Memory B cell (primary cell): ENCODE measurements at regions not wholly inside any gene's neighbourhood (a gene's known extent, or its start where the extent isn't known, plus 50 kb on each side); places are given as distances from the start of the nearest gene placed in this dataset.
"Not testable (repeated sequence)": the region's sequence is repeated elsewhere in the genome, so short reads cannot be mapped to it uniquely, and the experiment has no call there.

Experiments used
- ATAC-seq: fragments of 150-1000 bp; cut with Tn5 transposase; 2 replicates; pipeline ENCODE4 v1.10.0; 2021; ENCODE audit warnings: low read depth, mild to moderate bottlenecking, moderate library complexity
- DNase-seq, 2 donors: peaks; one replicate each; pipeline ENCODE4 v3.0.0; 2022; ENCODE audit warnings: low spot score in 2 of 2
- H3K27ac Mint-ChIP-seq: one replicate; pipeline ENCODE4 v1.8.0; 2022; ENCODE audit warnings: mild to moderate bottlenecking, moderate library complexity, mixed read lengths
- H3K27me3 Mint-ChIP-seq: one replicate; pipeline ENCODE4 v1.8.0; 2022; ENCODE audit warnings: mixed read lengths
- H3K36me3 Mint-ChIP-seq: one replicate; pipeline ENCODE4 v1.8.0; 2022; ENCODE audit warnings: mild to moderate bottlenecking, mixed read lengths
- H3K4me1 Mint-ChIP-seq: one replicate; pipeline ENCODE4 v1.8.0; 2022; ENCODE audit warnings: mixed read lengths
- H3K4me3 Mint-ChIP-seq: one replicate; pipeline ENCODE4 v1.8.0; 2022; ENCODE audit warnings: mild to moderate bottlenecking, moderate library complexity, mixed read lengths
- H3K9me3 Mint-ChIP-seq: one replicate; pipeline ENCODE4 v1.8.0; 2022; ENCODE audit warnings: mixed read lengths

DNA sequence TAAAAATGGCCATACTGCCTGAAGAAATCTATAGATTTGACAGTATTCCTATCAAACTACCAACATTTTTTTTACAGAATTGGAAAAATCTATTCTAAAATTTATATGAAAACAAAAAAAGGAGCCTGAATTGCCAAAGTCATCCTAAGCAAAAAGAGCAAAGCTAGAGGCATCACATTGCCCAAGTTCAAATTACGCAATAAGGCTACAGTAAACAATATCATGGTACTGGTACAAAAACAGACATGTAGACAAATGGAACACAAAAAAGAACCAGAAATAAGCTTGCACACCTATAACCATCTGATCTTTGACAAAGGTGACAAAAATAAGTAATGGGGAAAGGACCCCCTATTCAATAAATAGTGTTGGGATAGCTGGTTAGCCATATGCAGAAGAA is 50.2 kb upstream of the THSD7B start:
- H3K27me3 Mint-ChIP-seq: no peaks in the 10 kb centered on the region
- ATAC-seq (no peak), DNase-seq (no peak)
- H3K36me3 Mint-ChIP-seq: no peaks in the 10 kb centered on the region
- no peaks in the 10 kb centered on the region for H3K4me1 Mint-ChIP-seq
- no peak overlapping the region for H3K27ac Mint-ChIP-seq
- no peak overlapping the region for H3K4me3 Mint-ChIP-seq
- H3K9me3 Mint-ChIP-seq: peaks cover 2% of the 10 kb centered on the region

GRCh38 chr2:136714452-136714951 is 50.8 kb upstream of the THSD7B start:
- Mint-ChIP-seq H3K27ac (no peak overlapping the region), H3K9me3 (peaks cover 2% of the 10 kb centered on the region), H3K4me1 (no peaks in the 10 kb centered on the region), H3K36me3 (no peaks in the 10 kb centered on the region), H3K27me3 (no peaks in the 10 kb centered on the region), H3K4me3 (no peak overlapping the region)
- DNase-seq: no peak
- ATAC-seq: no peak

- Mint-ChIP-seq H3K36me3 (no peaks in the 10 kb centered on the region), H3K27ac (no peak overlapping the region), H3K27me3 (no peaks in the 10 kb centered on the region), H3K4me3 (no peak overlapping the region), H3K9me3 (peaks cover 2% of the 10 kb centered on the region), H3K4me1 (no peaks in the 10 kb centered on the region)
- ATAC-seq: no peak
- DNase-seq: no peak
These were observed 51.6 kb upstream of the THSD7B start for GRCh38 chr2:136713739-136714138.

DNA sequence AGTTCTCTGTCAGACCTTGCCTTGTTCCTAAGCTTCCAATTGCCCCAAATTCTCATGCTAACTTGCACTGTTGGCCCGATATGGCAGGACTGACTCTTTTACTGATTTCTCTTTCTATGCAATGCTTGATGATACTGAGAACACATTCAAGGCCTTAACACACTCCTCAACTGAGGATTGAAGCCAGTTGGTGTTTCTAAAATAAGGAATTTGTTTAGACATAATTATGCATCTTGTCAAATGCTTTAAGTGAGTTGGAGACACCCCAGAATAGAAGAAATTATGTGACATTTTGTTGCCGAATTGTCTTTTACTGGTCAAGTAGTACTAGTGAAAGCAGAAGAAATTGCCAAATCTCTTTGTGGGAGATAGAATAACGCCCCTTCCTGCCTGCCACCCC is 60.0 kb upstream of the THSD7B start:
- H3K36me3 Mint-ChIP-seq: no peaks in the 10 kb centered on the region
- peaks cover 7% of the 10 kb centered on the region for H3K9me3 Mint-ChIP-seq
- ATAC-seq (no peak), DNase-seq (no peak)
- peaks cover 2% of the 10 kb centered on the region for H3K27me3 Mint-ChIP-seq
- H3K4me1 Mint-ChIP-seq: no peaks in the 10 kb centered on the region
- no peak overlapping the region for H3K27ac Mint-ChIP-seq
- no peak overlapping the region for H3K4me3 Mint-ChIP-seq

DNA sequence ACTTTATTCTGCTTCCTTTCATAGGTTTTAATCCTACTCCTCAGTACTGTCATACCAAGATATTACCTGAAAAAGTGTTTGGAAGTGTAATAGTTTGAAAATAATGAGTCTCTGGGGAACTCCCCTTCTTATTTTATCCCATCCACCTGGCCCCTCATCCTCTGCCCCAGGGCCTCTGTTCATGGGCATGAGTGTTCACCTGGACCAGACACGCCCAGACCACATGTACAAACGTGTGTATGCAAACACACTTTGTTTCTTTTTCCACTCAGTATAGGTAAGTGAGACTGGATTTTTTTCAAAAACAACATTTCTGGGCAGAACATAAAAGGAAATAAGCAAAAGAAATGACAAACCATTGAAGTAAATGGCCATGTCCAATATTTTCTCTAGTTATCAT is 62.1 kb upstream of the THSD7B start:
- Mint-ChIP-seq H3K4me1 (no peaks in the 10 kb centered on the region), H3K27me3 (peaks cover 2% of the 10 kb centered on the region), H3K27ac (no peak overlapping the region), H3K9me3 (peaks cover 7% of the 10 kb centered on the region), H3K36me3 (no peaks in the 10 kb centered on the region), H3K4me3 (no peak overlapping the region)
- no peak for ATAC-seq
- DNase-seq: no peak

GRCh38 chr2:136696438-136696837 is 68.9 kb upstream of the THSD7B start:
- no peak overlapping the region for H3K27ac Mint-ChIP-seq
- ATAC-seq (no peak), DNase-seq (no peak)
- H3K27me3 Mint-ChIP-seq: no peaks in the 10 kb centered on the region
- H3K9me3 Mint-ChIP-seq: peaks cover 1% of the 10 kb centered on the region
- no peak overlapping the region for H3K4me3 Mint-ChIP-seq
- no peaks in the 10 kb centered on the region for H3K36me3 Mint-ChIP-seq
- no peaks in the 10 kb centered on the region for H3K4me1 Mint-ChIP-seq

DNA sequence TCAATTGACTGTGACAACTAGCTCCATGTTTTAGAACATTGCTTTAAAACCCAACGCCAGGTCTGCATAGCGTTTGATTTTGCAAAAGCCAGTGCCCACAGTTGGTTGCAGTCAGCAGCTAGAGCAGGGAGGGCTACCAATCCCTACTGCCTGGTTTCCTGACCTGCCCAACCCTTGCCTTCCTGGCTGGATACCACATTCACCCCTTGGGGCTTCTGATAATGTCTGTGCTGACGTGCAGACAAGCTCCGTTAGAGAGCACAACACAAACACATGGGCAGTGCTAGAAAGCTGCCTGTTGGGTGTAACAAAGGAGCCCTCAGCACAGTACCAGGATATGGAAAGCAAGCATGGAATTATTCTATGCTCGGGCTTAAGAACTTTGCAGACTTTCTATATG is 71.4 kb upstream of the THSD7B start:
- Mint-ChIP-seq H3K4me1 (no peaks in the 10 kb centered on the region), H3K27me3 (no peaks in the 10 kb centered on the region), H3K27ac (no peak overlapping the region), H3K4me3 (no peak overlapping the region), H3K36me3 (no peaks in the 10 kb centered on the region), H3K9me3 (peaks cover 8% of the 10 kb centered on the region)
- DNase-seq: no peak
- no peak for ATAC-seq

DNA sequence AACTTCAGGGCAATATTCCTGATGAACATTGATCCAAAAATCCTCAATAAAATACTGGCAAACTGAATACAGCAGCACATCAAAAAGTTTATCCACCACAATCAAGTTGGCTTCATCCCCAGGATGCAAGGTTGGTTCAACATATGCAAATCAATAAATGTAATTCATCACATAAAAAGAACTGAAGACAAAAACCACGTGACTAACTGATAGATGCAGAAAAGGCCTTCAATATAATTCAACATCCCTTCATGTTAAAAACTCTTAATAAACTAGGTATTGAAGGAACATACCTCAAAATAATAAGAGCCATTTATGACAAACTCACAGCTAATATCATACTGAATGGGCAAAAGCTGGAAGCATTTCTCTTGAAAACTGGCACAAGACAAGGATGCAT is 85.3 kb upstream of the THSD7B start:
- H3K27ac Mint-ChIP-seq, H3K4me1 Mint-ChIP-seq, H3K27me3 Mint-ChIP-seq, DNase-seq, H3K4me3 Mint-ChIP-seq, H3K9me3 Mint-ChIP-seq, ATAC-seq, H3K36me3 Mint-ChIP-seq: not testable (repeated sequence)

GRCh38 chr2:136665736-136666135 is 99.6 kb upstream of the THSD7B start:
- Mint-ChIP-seq H3K27me3 (peaks cover 1% of the 10 kb centered on the region), H3K36me3 (no peaks in the 10 kb centered on the region), H3K27ac (no peak overlapping the region), H3K4me1 (no peaks in the 10 kb centered on the region), H3K4me3 (no peak overlapping the region), H3K9me3 (no peaks in the 10 kb centered on the region)
- ATAC-seq (no peak), DNase-seq (no peak)

DNA sequence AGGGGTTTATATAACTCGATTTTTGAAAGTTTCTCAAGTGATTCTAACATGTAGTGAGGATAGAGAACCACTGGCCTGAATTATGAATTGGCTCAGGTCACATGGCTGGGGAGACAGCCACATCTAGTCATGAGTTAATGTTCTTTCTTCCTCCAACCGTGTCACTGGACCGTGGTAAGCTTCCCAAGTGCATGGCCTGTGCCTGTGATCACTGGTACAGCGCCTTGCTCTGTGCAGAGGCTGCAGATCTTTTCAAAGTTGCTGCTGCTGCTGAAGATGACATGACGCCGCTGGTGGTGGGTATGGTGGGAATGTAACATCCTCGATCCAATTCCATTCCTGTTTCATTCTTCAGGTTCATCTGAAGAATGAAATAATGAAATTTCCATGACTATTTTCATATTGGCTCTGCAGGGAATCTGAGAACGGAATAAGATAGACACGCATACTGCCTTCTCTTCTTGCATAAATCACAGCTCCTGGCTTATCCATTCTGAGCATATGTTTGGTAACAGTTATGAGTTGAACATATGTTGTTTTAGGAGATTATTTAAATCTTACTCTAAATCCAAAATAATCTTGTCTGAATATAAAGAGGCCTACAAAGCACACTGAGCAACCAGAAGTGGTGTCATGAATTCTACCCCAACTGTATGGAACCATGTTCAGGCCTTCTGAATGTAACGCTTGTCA is 100.5 kb upstream of the THSD7B start:
- H3K4me1 Mint-ChIP-seq: no peaks in the 10 kb centered on the region
- no peak overlapping the region for H3K27ac Mint-ChIP-seq
- H3K27me3 Mint-ChIP-seq: peaks cover 1% of the 10 kb centered on the region
- no peaks in the 10 kb centered on the region for H3K9me3 Mint-ChIP-seq
- no peak overlapping the region for H3K4me3 Mint-ChIP-seq
- no peaks in the 10 kb centered on the region for H3K36me3 Mint-ChIP-seq
- DNase-seq (no peak), ATAC-seq (no peak)

DNA sequence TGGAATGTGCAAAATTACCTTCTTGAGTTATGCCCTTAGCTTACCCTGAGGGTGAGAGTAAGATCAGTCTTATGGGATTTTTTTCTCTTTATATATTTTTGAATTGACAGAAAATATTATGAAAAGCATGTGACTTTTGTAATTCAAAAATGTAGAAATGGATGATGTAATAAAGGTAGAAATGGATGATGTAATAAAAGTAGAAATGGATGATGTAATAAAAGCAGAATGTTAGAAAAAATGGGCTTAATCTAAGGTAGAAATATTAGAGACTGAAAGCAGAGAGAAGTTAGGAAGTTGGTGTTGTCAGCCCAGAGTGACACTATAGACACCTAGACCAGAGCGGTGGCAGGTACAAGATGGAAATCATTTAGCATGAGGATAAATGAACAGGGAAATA is 107.1 kb upstream of the THSD7B start:
- Mint-ChIP-seq H3K36me3 (no peaks in the 10 kb centered on the region), H3K4me3 (no peak overlapping the region), H3K27ac (no peak overlapping the region), H3K9me3 (peaks cover 1% of the 10 kb centered on the region), H3K4me1 (no peaks in the 10 kb centered on the region), H3K27me3 (peaks cover 11% of the 10 kb centered on the region)
- no peak for ATAC-seq
- no peak for DNase-seq

DNA sequence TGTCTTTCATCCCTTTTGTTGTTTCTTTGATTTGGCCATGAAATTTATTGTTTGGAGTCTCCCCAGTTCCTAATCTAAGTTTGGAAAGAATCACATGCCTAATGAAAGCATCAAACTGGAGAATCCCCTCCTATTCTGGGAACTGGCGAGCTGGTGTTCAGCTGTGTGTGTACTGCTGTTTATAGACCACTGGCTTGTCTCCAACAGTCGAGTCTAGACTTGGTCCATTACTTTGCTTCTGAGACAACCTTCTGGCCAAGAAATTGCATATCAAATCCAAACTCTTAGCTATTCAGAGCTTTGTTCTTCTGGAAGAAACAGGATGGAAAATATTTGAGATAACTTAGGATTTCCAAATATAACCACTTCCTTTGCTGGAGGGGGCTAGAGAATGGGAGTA is 111.5 kb upstream of the THSD7B start:
- Mint-ChIP-seq H3K4me3 (no peak overlapping the region), H3K9me3 (no peaks in the 10 kb centered on the region)
- no peak for ATAC-seq

DNA sequence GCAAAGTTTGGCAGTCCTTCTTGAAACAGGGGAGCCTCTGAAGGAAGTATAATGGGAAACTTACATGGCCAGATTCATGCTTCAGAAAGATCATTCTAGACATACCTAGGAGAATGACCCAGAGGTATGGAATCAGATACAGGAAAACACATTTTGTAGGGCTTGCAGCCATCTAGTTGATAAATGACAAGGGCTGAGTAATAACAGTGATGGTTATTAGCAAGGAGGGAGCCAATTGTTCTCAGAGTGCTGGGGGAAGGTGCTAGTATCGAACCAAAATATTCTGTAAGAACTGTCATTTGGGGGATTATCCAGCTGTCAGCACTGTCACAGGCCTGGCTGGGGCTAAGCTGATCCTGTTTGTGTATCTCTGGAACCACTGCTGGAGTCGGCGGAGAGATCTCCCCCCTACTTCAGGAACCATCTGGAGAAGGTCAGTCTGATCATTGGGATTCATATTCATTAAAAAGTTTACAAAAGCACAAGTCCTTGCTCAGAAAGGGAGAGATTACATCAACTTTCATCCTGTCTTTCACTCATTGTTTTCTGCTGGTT is 113.8 kb upstream of the THSD7B start:
- Mint-ChIP-seq H3K27me3 (peaks cover 8% of the 10 kb centered on the region), H3K36me3 (no peaks in the 10 kb centered on the region), H3K9me3 (no peaks in the 10 kb centered on the region), H3K4me3 (no peak overlapping the region), H3K4me1 (no peaks in the 10 kb centered on the region), H3K27ac (no peak overlapping the region)
- no peak for DNase-seq
- ATAC-seq: no peak

More for the DNA sequence above, 111.5 kb upstream of the THSD7B start:
- H3K36me3 Mint-ChIP-seq: no peaks in the 10 kb centered on the region
- H3K4me1 Mint-ChIP-seq: no peaks in the 10 kb centered on the region
- peaks cover 11% of the 10 kb centered on the region for H3K27me3 Mint-ChIP-seq
- no peak overlapping the region for H3K27ac Mint-ChIP-seq
- no peak for DNase-seq

DNA sequence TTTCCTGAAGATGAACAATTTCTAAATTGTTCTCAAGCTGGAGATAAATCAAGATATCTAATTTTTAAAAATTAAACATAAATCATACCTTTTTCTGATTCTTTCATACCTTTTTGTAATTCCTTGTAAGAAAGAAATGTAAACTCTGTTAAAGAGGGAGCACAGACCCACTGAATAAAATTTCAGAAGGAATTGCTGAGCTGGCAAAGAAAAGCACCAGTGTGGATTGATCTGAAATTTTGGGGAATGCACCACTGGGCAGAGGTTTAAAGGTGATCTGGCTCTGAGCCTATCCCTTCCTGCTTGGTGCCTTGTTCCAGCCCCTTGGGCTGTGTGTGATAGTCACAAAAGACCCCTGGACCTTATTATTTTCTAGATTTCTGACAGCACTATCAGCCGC is 118.3 kb upstream of the THSD7B start:
- DNase-seq (no peak), ATAC-seq (no peak)
- Mint-ChIP-seq H3K27me3 (peaks cover 13% of the 10 kb centered on the region), H3K27ac (no peak overlapping the region), H3K36me3 (no peaks in the 10 kb centered on the region), H3K9me3 (no peaks in the 10 kb centered on the region), H3K4me3 (no peak overlapping the region), H3K4me1 (no peaks in the 10 kb centered on the region)

DNA sequence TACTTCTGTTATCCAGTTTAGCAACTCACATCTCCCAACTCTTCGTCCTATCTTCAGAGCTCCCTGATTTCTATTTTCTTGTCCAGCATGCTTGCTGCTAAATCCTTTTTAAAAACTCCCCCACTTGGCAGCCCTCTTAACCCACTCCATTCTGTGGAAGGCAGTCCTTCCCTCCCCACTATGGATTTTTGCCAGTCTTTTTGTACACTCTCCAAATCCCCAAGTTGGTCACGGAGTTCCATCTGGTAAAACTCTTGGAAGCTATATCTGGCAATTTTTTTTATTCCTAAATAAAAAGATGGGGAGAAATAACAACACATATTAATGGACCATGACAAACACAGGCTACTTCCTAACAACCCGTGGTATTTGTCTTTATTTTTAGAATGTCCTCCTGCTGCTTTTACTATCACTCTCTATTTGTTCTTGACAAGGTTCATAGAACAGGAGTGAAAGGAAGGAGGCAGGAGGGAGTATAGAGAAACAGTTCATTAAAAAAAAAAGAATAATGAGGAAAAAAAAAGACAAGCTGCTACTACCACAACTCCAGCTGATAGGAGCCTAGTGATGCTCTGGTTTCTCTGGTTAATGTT is 120.0 kb upstream of the THSD7B start:
- Mint-ChIP-seq H3K4me1 (no peaks in the 10 kb centered on the region), H3K9me3 (no peaks in the 10 kb centered on the region), H3K4me3 (no peak overlapping the region), H3K27me3 (peaks cover 17% of the 10 kb centered on the region), H3K36me3 (no peaks in the 10 kb centered on the region), H3K27ac (no peak overlapping the region)
- ATAC-seq: no peak
- no peak for DNase-seq
